HCT116 (cell line): ENCODE measurements at regions not wholly inside any gene's neighbourhood (a gene's known extent, or its start where the extent isn't known, plus 50 kb on each side); places are given as distances from the start of the nearest gene placed in this dataset.

Source experiments
- ATAC-seq: fragments of 200-7000 bp; cut with Tn5 transposase; 2 replicates; pipeline ENCODE4 v1.9.1; 2020; ENCODE audit warnings: mild to moderate bottlenecking, moderate library complexity
- BruUV-seq: library from RNA; stranded (reverse); fragments of 400-500 nt; replicated peaks from 2 replicates; lab custom pipeline; 2021; lab: Mats Ljungman, UMichigan
- CTCF ChIA-PET: fragments of 300-600 bp; sonication (Branson Sonifier 250); formaldehyde crosslinking; loops from one replicate; lab custom pipeline; 2021; ENCODE audit warnings: antibody characterized with exemption; lab: Charles Lee
- POLR2A ChIA-PET: fragments of 300-600, 350-600 bp; sonication (Branson Sonifier 250); formaldehyde crosslinking; loops from one replicate; lab custom pipeline; 2021; ENCODE audit warnings: antibody characterized with exemption; lab: Charles Lee
- RAD21 ChIA-PET, 2 experiments: fragments of 300-600 bp; sonication (Branson Sonifier 250); formaldehyde crosslinking; loops; one replicate each; lab custom pipeline; 2023; ENCODE audit warnings: low total read pairs in 2 of 2; ENCODE audit not compliant: uncharacterized antibody in 2 of 2, unreplicated experiment in 2 of 2, low non-redundant PET in 1 of 2; lab: Charles Lee
- DNase-seq: peaks from one replicate; pipeline ENCODE4 v3.0.0-alpha.2; 2010; ENCODE audit warnings: low read depth, low spot score
- H2AFZ ChIP-seq: fragments of 200-600 bp; shearing (Covaris generic), sonication (generic); 2 replicates; pipeline ENCODE4 v1.6.1; 2017; ENCODE audit warnings: low read depth, mixed run types, mixed read lengths, antibody characterized with exemption, low read length; ENCODE audit not compliant: poor library complexity, severe bottlenecking
- H3K27ac ChIP-seq: 2 replicates; pipeline ENCODE4 v1.5.1; 2012; ENCODE audit warnings: low read depth, low read length
- H3K27me3 ChIP-seq: fragments of 200-600 bp; sonication (generic); 2 replicates; pipeline ENCODE4 v1.6.1; 2016; ENCODE audit warnings: mixed run types, low read length, mixed read lengths; ENCODE audit not compliant: insufficient read depth
- H3K36me3 ChIP-seq, 2 experiments: fragments of 200-500 bp in 1 of 2; fragments of 200-600 bp in 1 of 2; sonication (Bioruptor generic) in 1 of 2; sonication (generic) in 1 of 2; 2 replicates each; pipeline versions ENCODE4 v1.5.1 to v1.6.1; 2014 to 2016; ENCODE audit warnings: low read length in 2 of 2, inconsistent platforms in 1 of 2, mixed read lengths in 1 of 2, mixed run types in 1 of 2; ENCODE audit not compliant: insufficient read depth in 2 of 2, control insufficient read depth in 1 of 2
- H3K4me1 ChIP-seq, 2 experiments: fragments of 200-600 bp in 1 of 2; sonication (generic) in 1 of 2; 2 replicates each; pipeline versions ENCODE4 v1.5.1 to v1.6.1; 2012 to 2017; ENCODE audit warnings: low read length in 2 of 2, inconsistent platforms in 1 of 2, mild to moderate bottlenecking in 1 of 2, mixed read lengths in 1 of 2, mixed run types in 1 of 2, moderate library complexity in 1 of 2; ENCODE audit not compliant: insufficient read depth in 2 of 2, control insufficient read depth in 1 of 2
- H3K4me2 ChIP-seq: fragments of 200-600 bp; sonication (generic); 2 replicates; pipeline ENCODE4 v1.6.1; 2017; ENCODE audit warnings: mixed run types, low read length, mixed read lengths
- H3K4me3 ChIP-seq, 2 experiments: fragments of 200-600 bp in 1 of 2; sonication (generic) in 1 of 2; replicated peaks in 1 of 2; 2 replicates each; pipeline ENCODE4 v1.5.1; 2011 to 2016; ENCODE audit warnings: low read length in 2 of 2, control low read depth in 1 of 2, low read depth in 1 of 2, mild to moderate bottlenecking in 1 of 2, mixed read lengths in 1 of 2, mixed run types in 1 of 2
- H3K79me2 ChIP-seq: fragments of 200-600 bp; sonication (generic); 2 replicates; pipeline ENCODE4 v1.6.1; 2017; ENCODE audit warnings: mild to moderate bottlenecking, mixed run types, low read length, moderate library complexity, mixed read lengths; ENCODE audit not compliant: insufficient read depth
- H3K9ac ChIP-seq: fragments of 200-600 bp; sonication (generic); 2 replicates; pipeline ENCODE4 v1.6.1; 2016; ENCODE audit warnings: low read length, mixed read lengths
- H3K9me2 ChIP-seq: fragments of 200-600 bp; sonication (generic), shearing (Covaris generic); 2 replicates; pipeline ENCODE4 v1.6.1; 2017; ENCODE audit warnings: mixed run types, mild to moderate bottlenecking, moderate library complexity; ENCODE audit not compliant: insufficient read depth
- H3K9me3 ChIP-seq, 2 experiments: fragments of 200-500 bp in 1 of 2; fragments of 200-600 bp in 1 of 2; sonication (Bioruptor generic) in 1 of 2; sonication (generic) in 1 of 2; 2 replicates each; pipeline ENCODE4 v1.6.1; 2014 to 2017; ENCODE audit warnings: low read length in 2 of 2, mixed read lengths in 2 of 2, inconsistent platforms in 1 of 2, low read depth in 1 of 2, mild to moderate bottlenecking in 1 of 2, mixed run types in 1 of 2, moderate library complexity in 1 of 2; ENCODE audit not compliant: control insufficient read depth in 1 of 2, insufficient read depth in 1 of 2
- H4K20me1 ChIP-seq: fragments of 200-600 bp; sonication (generic), shearing (Covaris generic); 2 replicates; pipeline ENCODE4 v1.6.1; 2017; ENCODE audit warnings: mixed run types, mild to moderate bottlenecking, moderate library complexity; ENCODE audit not compliant: insufficient read depth
- POLR2AphosphoS5 ChIP-seq: IDR thresholded peaks from 2 replicates; pipeline ENCODE4 v1.6.1; 2011; ENCODE audit warnings: mild to moderate bottlenecking, low read depth, low read length, moderate library complexity
- SIN3A ChIP-seq: IDR thresholded peaks from 2 replicates; pipeline ENCODE4 v1.6.1; 2012; ENCODE audit warnings: low read depth
- SP1 ChIP-seq: IDR thresholded peaks from 2 replicates; pipeline ENCODE4 v1.6.1; 2012; ENCODE audit warnings: low read depth
- YY1 ChIP-seq: IDR thresholded peaks from 2 replicates; pipeline ENCODE4 v1.6.1; 2011; ENCODE audit warnings: low read length, low read depth, moderate library complexity, mild to moderate bottlenecking; ENCODE audit not compliant: insufficient replicate concordance; ENCODE audit errors: extremely low read depth
- intact Hi-C: fragments of 100-400 bp; cut with micrococcal nuclease; formaldehyde crosslinking; loops from 2 replicates; pipeline ENCODE4 v1.10.0; 2022
- TF ChIP-seq, protein P1 (sequence below): IDR thresholded peaks from 2 replicates; pipeline ENCODE4 v1.6.1; 2012

DNA sequence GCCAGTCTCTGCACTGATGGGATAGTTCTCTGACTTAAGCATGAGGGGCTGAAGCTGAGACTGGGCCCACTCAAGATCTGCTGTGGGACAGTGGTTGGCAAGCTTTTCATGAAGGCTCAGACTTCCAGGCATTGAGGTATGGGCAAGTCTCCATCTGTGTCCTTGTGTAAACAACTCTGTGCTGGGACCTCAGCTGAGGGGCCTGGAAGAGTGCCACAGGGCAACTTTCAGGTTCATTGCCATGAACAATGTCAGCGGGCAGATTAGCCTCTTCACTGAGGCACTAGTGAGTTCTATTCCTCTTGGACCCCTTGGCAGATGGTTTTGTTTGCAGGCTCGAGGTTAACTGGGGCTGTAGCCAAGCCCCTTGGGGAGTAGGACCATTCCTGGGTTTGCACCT lies 127.1 kb downstream of the MRPS30 start (continued):
- TF ChIP-seq, protein P1, sequence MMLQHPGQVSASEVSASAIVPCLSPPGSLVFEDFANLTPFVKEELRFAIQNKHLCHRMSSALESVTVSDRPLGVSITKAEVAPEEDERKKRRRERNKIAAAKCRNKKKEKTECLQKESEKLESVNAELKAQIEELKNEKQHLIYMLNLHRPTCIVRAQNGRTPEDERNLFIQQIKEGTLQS: no peak
- TF ChIP-seq SP1: no peak

GRCh38 chr5:44942524-44943001 lies 133.8 kb downstream of the MRPS30 start:
- no peaks in the 10 kb centered on the region for H3K79me2 ChIP-seq
- H3K4me1 ChIP-seq: peaks cover 0 to 3% of the 10 kb centered on the region in 2 experiments; a peak in 1 of 4 replicates
- no peak overlapping the region for H3K4me2 ChIP-seq
- H3K4me3 ChIP-seq: no peak overlapping the region
- POLR2A ChIA-PET: no interaction called here
- intact Hi-C loops: no loop called here
- no peak overlapping the region for H2AFZ ChIP-seq
- no peaks in the 10 kb centered on the region for H3K36me3 ChIP-seq
- no peak for ATAC-seq
- H3K9me2 ChIP-seq: no peaks in the 10 kb centered on the region
- no peak overlapping the region for H3K9ac ChIP-seq
- no peak for TF ChIP-seq POLR2AphosphoS5
- DNase-seq: no peak
- no peak overlapping the region for H3K27ac ChIP-seq
- RAD21 ChIA-PET: no interaction called here
- CTCF ChIA-PET: interaction anchor here (1.1 kb wide), 1 partner anchor 8 kb away, joined by 3 read pairs; no protein-coding TSS in a partner anchor
- no TSS peak for BruUV-seq
- no peaks in the 10 kb centered on the region for H3K9me3 ChIP-seq
- no peaks in the 10 kb centered on the region for H4K20me1 ChIP-seq
- H3K27me3 ChIP-seq: no peaks in the 10 kb centered on the region

DNA sequence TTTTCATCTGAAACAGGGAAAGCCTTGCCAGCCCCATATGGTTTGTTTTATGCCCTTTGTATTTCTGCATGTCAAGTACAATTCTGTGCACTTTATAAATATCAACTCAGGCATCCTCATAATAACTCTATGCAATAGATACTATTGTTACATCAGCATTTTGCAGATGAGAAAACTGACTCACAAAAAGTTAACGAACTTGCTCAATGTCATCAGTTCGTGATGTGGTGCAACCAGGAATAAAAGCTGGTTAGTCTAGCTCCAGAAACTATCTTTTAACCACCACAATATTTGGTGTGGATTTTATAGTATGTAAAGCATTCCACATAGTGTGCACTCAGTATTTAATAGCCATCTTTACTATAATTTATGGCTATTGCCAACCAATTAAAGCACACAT lies 134.9 kb downstream of the MRPS30 start:
- Histone ChIP-seq H3K4me2 (no peak overlapping the region), H3K9me2 (no peaks in the 10 kb centered on the region), H3K27ac (no peak overlapping the region), H3K79me2 (no peaks in the 10 kb centered on the region), H3K27me3 (no peaks in the 10 kb centered on the region), H3K9me3 (no peaks in the 10 kb centered on the region), H3K4me3 (no peak overlapping the region), H3K4me1 (peaks cover 0 to 3% of the 10 kb centered on the region in 2 experiments; a peak in 1 of 4 replicates), H2AFZ (peak overlapping the region; percentile 45), H4K20me1 (no peaks in the 10 kb centered on the region), H3K9ac (no peak overlapping the region), H3K36me3 (no peaks in the 10 kb centered on the region)
- ChIA-PET POLR2A (no interaction called here), RAD21 (no interaction called here), CTCF (interaction anchor here (1.1 kb wide), 1 partner anchor 9 kb away, joined by 3 read pairs; no protein-coding TSS in a partner anchor)
- intact Hi-C loops: no loop called here
- no peak for DNase-seq
- no TSS peak for BruUV-seq
- TF ChIP-seq SIN3A: no peak
- TF ChIP-seq YY1: no peak
- no peak for ATAC-seq
